Natural killer cell (primary cell): ENCODE measurements at regions not wholly inside any gene's neighbourhood (a gene's known extent, or its start where the extent isn't known, plus 50 kb on each side); places are given as distances from the start of the nearest gene placed in this dataset.
"Not testable (repeated sequence)": the region's sequence is repeated elsewhere in the genome, so short reads cannot be mapped to it uniquely, and the experiment has no call there.

Source experiments
- ATAC-seq, 3 donors: fragments of 150-1000 bp in 2 of 3; fragments of 200-7000 bp in 1 of 3; cut with Tn5 transposase; 1 replicate in 1 of 3; 2 replicates in 2 of 3; pipeline ENCODE4 v1.10.0; 2021; ENCODE audit warnings: mild to moderate bottlenecking in 2 of 3, moderate library complexity in 2 of 3
- DNase-seq, 2 donors: peaks; one replicate each; pipeline versions ENCODE4 v3.0.0 to v3.0.0-alpha.2; 2013 to 2021; ENCODE audit warnings: mixed read lengths in 1 of 2
- H3K27ac ChIP-seq: one replicate; pipeline ENCODE4 v1.5.1; 2013; ENCODE audit warnings: mild to moderate bottlenecking, low read length
- H3K27me3 ChIP-seq: one replicate; pipeline ENCODE4 v1.6.1; 2013; ENCODE audit warnings: low read length; ENCODE audit not compliant: control insufficient read depth, insufficient read depth
- H3K36me3 ChIP-seq: one replicate; pipeline ENCODE4 v1.6.1; 2013; ENCODE audit warnings: low read length; ENCODE audit not compliant: control insufficient read depth, insufficient read depth
- H3K4me1 ChIP-seq: one replicate; pipeline ENCODE4 v1.6.1; 2013; ENCODE audit warnings: low read length; ENCODE audit not compliant: control insufficient read depth, insufficient read depth
- H3K4me3 ChIP-seq: one replicate; pipeline ENCODE4 v1.5.1; 2013; ENCODE audit warnings: low read length
- H3K9me3 ChIP-seq: one replicate; pipeline ENCODE4 v1.6.1; 2013; ENCODE audit warnings: low read length; ENCODE audit not compliant: control insufficient read depth, insufficient read depth
- H3K27ac Mint-ChIP-seq, 2 donors: one replicate each; pipeline ENCODE4 v1.8.0; 2022; ENCODE audit warnings: mild to moderate bottlenecking in 2 of 2, mixed read lengths in 2 of 2, moderate library complexity in 1 of 2
- H3K27me3 Mint-ChIP-seq, 2 donors: one replicate each; pipeline ENCODE4 v1.8.0; 2022; ENCODE audit warnings: low read depth in 2 of 2, mixed read lengths in 2 of 2
- H3K36me3 Mint-ChIP-seq: one replicate; pipeline ENCODE4 v1.8.0; 2022; ENCODE audit warnings: mixed read lengths
- H3K4me1 Mint-ChIP-seq, 2 donors: one replicate each; pipeline ENCODE4 v1.8.0; 2022; ENCODE audit warnings: mixed read lengths in 2 of 2
- H3K4me3 Mint-ChIP-seq: one replicate; pipeline ENCODE4 v1.8.0; 2022; ENCODE audit warnings: mild to moderate bottlenecking, moderate library complexity, mixed read lengths
- H3K9me3 Mint-ChIP-seq, 2 donors: one replicate each; pipeline ENCODE4 v1.8.0; 2022; ENCODE audit warnings: mixed read lengths in 2 of 2
- WGBS: methylation state at CpG from one replicate; pipeline ENCODE4 v1.1.7; 2013; ENCODE audit warnings: missing lambda C conversion rate; ENCODE audit not compliant: insufficient coverage; 5-methylcytosine and 5-hydroxymethylcytosine counted together
- intact Hi-C: fragments of 100-400 bp; cut with micrococcal nuclease; formaldehyde crosslinking; loops from one replicate; pipeline ENCODE4 v1.14.2; 2022
- TF ChIP-seq, protein P1 (sequence below): fragments of 200-600 bp; IDR thresholded peaks from one replicate; pipeline ENCODE4 v1.8.0; 2022; ENCODE audit warnings: antibody characterized with exemption

DNA sequence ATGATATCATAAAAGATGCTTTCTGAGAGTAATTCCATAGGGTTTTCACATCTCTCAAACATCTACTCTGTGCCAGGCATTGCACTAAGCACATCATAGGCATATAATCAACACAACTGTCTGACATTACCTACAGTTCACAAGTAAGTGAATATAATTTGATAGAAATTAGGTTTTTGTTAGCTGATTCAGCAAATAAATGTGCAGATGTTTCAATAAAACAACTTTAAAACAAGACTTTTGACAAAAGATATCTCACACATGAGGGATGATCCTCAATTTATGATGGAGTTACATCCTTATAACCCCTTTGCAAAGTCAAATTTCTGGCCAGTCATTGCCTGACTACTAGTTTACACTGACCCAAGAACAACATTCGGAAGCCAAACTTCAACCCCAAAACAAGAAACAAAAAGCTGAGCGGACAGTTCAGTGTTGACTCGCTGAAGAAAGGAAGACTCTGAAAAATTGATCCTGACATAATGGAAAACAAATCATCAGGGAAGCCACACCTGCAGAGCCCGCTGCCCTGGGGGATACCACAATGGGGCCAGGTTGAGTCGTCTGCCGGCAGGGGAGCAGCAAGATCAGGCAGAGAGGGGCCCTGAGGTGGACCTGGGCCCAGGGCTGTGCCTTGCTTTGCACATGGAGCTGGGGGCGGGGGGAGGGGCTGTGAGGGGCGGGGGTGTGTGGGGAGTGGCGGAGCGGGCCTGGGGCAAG, 739.2 kb upstream of the GJE1 start:
- Mint-ChIP-seq H3K9me3 (no peaks in the 10 kb centered on the region), H3K4me3 (no peak overlapping the region), H3K27ac (no peak overlapping the region), H3K4me1 (no peaks in the 10 kb centered on the region), H3K36me3 (no peaks in the 10 kb centered on the region), H3K27me3 (peaks cover 2 to 3% of the 10 kb centered on the region in 2 donors)
- TF ChIP-seq, protein P1, sequence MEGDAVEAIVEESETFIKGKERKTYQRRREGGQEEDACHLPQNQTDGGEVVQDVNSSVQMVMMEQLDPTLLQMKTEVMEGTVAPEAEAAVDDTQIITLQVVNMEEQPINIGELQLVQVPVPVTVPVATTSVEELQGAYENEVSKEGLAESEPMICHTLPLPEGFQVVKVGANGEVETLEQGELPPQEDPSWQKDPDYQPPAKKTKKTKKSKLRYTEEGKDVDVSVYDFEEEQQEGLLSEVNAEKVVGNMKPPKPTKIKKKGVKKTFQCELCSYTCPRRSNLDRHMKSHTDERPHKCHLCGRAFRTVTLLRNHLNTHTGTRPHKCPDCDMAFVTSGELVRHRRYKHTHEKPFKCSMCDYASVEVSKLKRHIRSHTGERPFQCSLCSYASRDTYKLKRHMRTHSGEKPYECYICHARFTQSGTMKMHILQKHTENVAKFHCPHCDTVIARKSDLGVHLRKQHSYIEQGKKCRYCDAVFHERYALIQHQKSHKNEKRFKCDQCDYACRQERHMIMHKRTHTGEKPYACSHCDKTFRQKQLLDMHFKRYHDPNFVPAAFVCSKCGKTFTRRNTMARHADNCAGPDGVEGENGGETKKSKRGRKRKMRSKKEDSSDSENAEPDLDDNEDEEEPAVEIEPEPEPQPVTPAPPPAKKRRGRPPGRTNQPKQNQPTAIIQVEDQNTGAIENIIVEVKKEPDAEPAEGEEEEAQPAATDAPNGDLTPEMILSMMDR, result no peak
- H3K9me3 ChIP-seq, result no peaks in the 10 kb centered on the region
- H3K27me3 ChIP-seq, result no peaks in the 10 kb centered on the region
- H3K4me3 ChIP-seq, result no peak overlapping the region
- H3K27ac ChIP-seq, result no peak overlapping the region
- intact Hi-C loops, result no loop called here
- 92% methylated on average over 9 of the region's 10 CpGs for WGBS
- H3K4me1 ChIP-seq, result no peaks in the 10 kb centered on the region
- no peak for ATAC-seq
- no peaks in the 10 kb centered on the region for H3K36me3 ChIP-seq
- no peak for DNase-seq

DNA sequence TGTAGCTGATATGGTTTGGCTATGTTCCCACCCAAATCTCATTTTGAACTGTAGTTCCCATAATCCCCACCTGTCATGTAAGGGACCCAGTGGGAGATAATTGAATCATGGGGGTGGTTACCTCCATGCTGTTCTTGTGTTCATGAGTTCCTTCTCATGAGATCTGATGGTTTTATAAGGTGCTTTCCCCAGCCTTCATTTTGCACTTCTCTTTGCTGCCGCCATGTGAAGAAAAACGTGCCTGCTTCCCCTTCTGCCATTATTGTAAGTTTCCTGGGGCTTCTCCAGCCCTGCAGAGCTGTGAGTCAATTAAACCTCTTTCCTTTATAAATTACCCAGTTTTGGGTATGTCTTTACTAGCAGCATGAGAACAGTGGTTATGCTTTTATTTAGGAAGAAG, 741.6 kb upstream of the GJE1 start:
- intact Hi-C loops, H3K27ac ChIP-seq, DNase-seq, H3K4me1 ChIP-seq, H3K9me3 Mint-ChIP-seq, H3K4me3 Mint-ChIP-seq, H3K27me3 Mint-ChIP-seq, H3K27ac Mint-ChIP-seq, ATAC-seq, H3K36me3 ChIP-seq, H3K4me3 ChIP-seq, H3K9me3 ChIP-seq, H3K4me1 Mint-ChIP-seq, H3K36me3 Mint-ChIP-seq, H3K27me3 ChIP-seq: not testable (repeated sequence)
- 80% methylated on average over 2 of the region's 2 CpGs for WGBS

DNA sequence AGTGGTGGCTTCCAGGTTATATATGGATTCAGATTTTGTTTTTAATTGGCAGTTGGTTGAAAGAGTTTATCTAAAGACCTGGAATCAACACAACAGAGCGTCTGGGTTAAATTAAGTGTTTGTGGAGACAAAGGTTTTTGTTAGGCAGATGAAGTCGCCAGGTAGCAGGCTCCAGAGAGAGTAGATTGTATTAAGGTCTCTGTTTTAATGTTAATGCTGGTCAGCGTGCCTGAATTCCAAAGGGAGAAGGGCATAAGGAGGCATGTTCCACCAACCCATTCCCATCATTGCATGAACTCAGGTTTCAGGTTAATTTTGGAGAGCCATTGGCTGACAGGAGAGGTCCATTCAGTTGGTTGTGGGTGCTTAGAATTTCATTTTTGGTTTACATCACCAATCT, 744.1 kb upstream of the GJE1 start:
- Mint-ChIP-seq H3K27me3 (peaks cover 5 to 6% of the 10 kb centered on the region in 2 donors), H3K4me1 (no peaks in the 10 kb centered on the region), H3K9me3 (no peaks in the 10 kb centered on the region), H3K36me3 (no peaks in the 10 kb centered on the region), H3K4me3 (no peak overlapping the region), H3K27ac (no peak overlapping the region)
- 96% methylated on average over 3 of the region's 3 CpGs for WGBS
- no peak for DNase-seq
- Histone ChIP-seq H3K4me1 (no peaks in the 10 kb centered on the region), H3K36me3 (no peaks in the 10 kb centered on the region), H3K27ac (no peak overlapping the region), H3K9me3 (no peaks in the 10 kb centered on the region), H3K4me3 (no peak overlapping the region), H3K27me3 (no peaks in the 10 kb centered on the region)
- TF ChIP-seq, protein P1, result no peak
- intact Hi-C loops, result loop anchor here (5.0 kb wide), 1 partner anchor 54 kb away; no protein-coding TSS in a partner anchor
- ATAC-seq, result no peak

DNA sequence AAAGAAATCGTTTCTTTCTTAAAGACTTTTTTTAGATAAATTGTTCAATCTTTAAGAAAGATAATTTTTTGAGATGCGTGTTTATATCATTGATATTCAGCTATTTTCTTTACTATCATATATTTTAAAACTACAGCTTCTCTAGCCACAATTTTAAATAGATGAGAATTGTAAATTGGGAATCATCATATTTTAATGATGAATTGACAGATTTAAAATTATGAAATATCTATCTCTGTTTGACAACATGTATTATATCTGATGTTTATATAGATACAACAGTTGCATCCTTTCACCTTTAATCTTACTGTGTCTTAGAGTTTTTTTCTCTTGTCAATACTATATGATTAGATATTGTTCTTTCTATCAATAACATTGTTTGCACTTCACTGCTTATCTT, 762.3 kb upstream of the GJE1 start:
- H3K27me3 Mint-ChIP-seq, result peaks cover 0 to 2% of the 10 kb centered on the region in 2 donors
- Histone ChIP-seq H3K4me3 (no peak overlapping the region), H3K4me1 (no peaks in the 10 kb centered on the region), H3K9me3 (no peaks in the 10 kb centered on the region), H3K27ac (no peak overlapping the region), H3K36me3 (no peaks in the 10 kb centered on the region), H3K27me3 (no peaks in the 10 kb centered on the region)
- intact Hi-C loops, result no loop called here
- DNase-seq (no peak), ATAC-seq (no peak)
- TF ChIP-seq, protein P1, result no peak
- WGBS, result no CpG with 5 or more reads among the region's 2 CpGs
- no peaks in the 10 kb centered on the region for H3K36me3 Mint-ChIP-seq
- no peak overlapping the region for H3K27ac Mint-ChIP-seq
- H3K4me3 Mint-ChIP-seq, result no peak overlapping the region
- H3K9me3 Mint-ChIP-seq, result no peaks in the 10 kb centered on the region
- no peaks in the 10 kb centered on the region for H3K4me1 Mint-ChIP-seq

DNA sequence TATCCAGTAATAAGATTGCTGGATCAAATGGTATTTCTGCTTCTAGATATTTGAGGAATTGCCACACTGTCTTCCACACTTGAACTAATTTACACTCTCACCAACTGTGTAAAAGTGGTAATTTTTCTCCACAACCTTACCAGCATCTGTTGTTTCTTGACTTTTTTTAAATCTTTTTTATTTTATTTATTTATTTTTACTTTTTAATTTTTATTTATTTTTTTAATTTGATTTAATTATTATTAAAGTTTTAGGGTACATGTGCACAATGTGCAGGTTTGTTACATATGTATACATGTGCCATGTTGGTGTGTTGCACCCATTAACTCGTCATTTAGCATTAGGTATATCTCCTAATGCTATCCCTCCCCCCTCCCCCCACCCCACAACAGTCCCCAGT, 765.9 kb upstream of the GJE1 start:
- H3K36me3 Mint-ChIP-seq, H3K4me3 Mint-ChIP-seq, H3K4me1 ChIP-seq, H3K27me3 ChIP-seq, H3K9me3 ChIP-seq, intact Hi-C loops, H3K27me3 Mint-ChIP-seq, DNase-seq, H3K4me3 ChIP-seq, H3K9me3 Mint-ChIP-seq, H3K4me1 Mint-ChIP-seq, H3K27ac Mint-ChIP-seq, H3K36me3 ChIP-seq, ATAC-seq, H3K27ac ChIP-seq: not testable (repeated sequence)
- WGBS, result 100% methylated on average over 1 of the region's 1 CpG
